ENCODE measurements at regions not wholly inside any gene's neighbourhood (a gene's known extent, or its start where the extent isn't known, plus 50 kb on each side); places are given as distances from the start of the nearest gene placed in this dataset.

DNA sequence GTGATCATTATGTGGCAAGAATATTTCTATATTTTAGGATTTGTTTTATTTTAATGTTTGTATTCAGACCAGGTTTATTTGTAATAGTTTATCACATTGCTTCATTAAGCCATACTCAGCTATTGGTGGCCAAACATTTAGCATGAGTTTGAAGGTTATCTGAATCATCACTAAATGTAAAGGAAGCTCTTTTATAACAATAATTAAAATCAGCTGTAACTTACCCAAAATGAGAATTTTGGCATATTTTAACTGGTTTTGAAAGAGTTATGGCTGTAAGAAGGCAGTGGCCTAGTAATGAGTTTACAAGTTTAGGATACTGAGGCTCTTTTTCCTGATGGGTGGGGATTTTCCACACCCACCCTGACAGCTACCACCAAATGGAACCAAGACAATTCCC lies 177.8 kb downstream of the EN1 start:
- TF ChIP-seq, protein P1, sequence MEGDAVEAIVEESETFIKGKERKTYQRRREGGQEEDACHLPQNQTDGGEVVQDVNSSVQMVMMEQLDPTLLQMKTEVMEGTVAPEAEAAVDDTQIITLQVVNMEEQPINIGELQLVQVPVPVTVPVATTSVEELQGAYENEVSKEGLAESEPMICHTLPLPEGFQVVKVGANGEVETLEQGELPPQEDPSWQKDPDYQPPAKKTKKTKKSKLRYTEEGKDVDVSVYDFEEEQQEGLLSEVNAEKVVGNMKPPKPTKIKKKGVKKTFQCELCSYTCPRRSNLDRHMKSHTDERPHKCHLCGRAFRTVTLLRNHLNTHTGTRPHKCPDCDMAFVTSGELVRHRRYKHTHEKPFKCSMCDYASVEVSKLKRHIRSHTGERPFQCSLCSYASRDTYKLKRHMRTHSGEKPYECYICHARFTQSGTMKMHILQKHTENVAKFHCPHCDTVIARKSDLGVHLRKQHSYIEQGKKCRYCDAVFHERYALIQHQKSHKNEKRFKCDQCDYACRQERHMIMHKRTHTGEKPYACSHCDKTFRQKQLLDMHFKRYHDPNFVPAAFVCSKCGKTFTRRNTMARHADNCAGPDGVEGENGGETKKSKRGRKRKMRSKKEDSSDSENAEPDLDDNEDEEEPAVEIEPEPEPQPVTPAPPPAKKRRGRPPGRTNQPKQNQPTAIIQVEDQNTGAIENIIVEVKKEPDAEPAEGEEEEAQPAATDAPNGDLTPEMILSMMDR (IDR thresholded peaks at IDR 0.05): no peak
- TF ChIP-seq POLR2A (IDR thresholded peaks at IDR 0.05) (no peak), EP300 (IDR thresholded peaks at IDR 0.05) (no peak)

Data from ovary (tissue), 3 donors.